Parathyroid adenoma (tissue), 2 donors: ENCODE measurements at regions not wholly inside any gene's neighbourhood (a gene's known extent, or its start where the extent isn't known, plus 50 kb on each side); places are given as distances from the start of the nearest gene placed in this dataset.

ENCODE experiments used
- H2AFZ ChIP-seq: fragments of 300-600 bp; sonication (generic); one replicate; pipeline ENCODE4 v1.7.0; 2017; ENCODE audit warnings: antibody characterized with exemption, mild to moderate bottlenecking
- H3K27ac ChIP-seq: fragments of 300-600 bp; sonication (generic); one replicate; pipeline ENCODE4 v1.7.0; 2017
- H3K27me3 ChIP-seq: fragments of 300-600 bp; sonication (generic); one replicate; pipeline ENCODE4 v1.7.0; 2017; ENCODE audit warnings: low read length; ENCODE audit not compliant: control insufficient read depth, insufficient read depth
- H3K36me3 ChIP-seq: fragments of 300-600 bp; sonication (generic); one replicate; pipeline ENCODE4 v1.7.0; 2017; ENCODE audit warnings: low read length; ENCODE audit not compliant: control insufficient read depth, insufficient read depth
- H3K4me1 ChIP-seq: fragments of 300-600 bp; sonication (generic); one replicate; pipeline ENCODE4 v1.7.0; 2017; ENCODE audit warnings: control low read depth
- H3K4me2 ChIP-seq: fragments of 300-600 bp; sonication (generic); one replicate; pipeline ENCODE4 v1.7.0; 2017; ENCODE audit warnings: low read length
- H3K4me3 ChIP-seq: fragments of 300-600 bp; sonication (generic); one replicate; pipeline ENCODE4 v1.7.0; 2017; ENCODE audit warnings: low read depth, low read length
- H3K79me2 ChIP-seq: fragments of 300-600 bp; sonication (generic); one replicate; pipeline ENCODE4 v1.7.0; 2017; ENCODE audit warnings: control low read depth
- H3K9ac ChIP-seq: fragments of 300-600 bp; sonication (generic); one replicate; pipeline ENCODE4 v1.7.0; 2017; ENCODE audit warnings: mild to moderate bottlenecking
- H3K9me3 ChIP-seq: fragments of 300-600 bp; sonication (generic); one replicate; pipeline ENCODE4 v1.7.0; 2017; ENCODE audit warnings: low read length; ENCODE audit not compliant: control insufficient read depth
- TF ChIP-seq, protein P1 (sequence below): fragments of 300-600 bp; sonication (generic); IDR thresholded peaks from one replicate; pipeline ENCODE4 v1.7.0; 2017; ENCODE audit warnings: antibody characterized with exemption, mild to moderate bottlenecking
- donor health status: primary hyperparathyroidism.

DNA sequence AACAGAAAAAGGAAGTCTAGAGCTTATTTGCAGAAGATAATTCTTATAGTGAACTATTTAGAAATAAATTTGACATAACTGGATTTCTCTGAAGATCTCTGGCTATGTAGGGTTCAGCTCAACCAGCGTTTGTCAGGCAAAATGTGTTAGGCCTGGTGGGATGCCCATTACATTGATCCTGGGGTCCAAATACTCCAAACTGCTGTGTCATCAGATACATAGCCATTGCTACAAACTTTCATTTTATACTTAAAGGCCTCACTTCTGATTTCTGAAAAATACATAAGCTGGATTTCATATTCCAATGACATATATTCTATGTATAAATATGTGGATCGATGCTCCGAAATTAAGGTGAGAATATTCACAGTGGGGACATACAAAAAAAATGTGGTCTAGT lies 1958.9 kb upstream of the TENM3 start:
- TF ChIP-seq, protein P1, sequence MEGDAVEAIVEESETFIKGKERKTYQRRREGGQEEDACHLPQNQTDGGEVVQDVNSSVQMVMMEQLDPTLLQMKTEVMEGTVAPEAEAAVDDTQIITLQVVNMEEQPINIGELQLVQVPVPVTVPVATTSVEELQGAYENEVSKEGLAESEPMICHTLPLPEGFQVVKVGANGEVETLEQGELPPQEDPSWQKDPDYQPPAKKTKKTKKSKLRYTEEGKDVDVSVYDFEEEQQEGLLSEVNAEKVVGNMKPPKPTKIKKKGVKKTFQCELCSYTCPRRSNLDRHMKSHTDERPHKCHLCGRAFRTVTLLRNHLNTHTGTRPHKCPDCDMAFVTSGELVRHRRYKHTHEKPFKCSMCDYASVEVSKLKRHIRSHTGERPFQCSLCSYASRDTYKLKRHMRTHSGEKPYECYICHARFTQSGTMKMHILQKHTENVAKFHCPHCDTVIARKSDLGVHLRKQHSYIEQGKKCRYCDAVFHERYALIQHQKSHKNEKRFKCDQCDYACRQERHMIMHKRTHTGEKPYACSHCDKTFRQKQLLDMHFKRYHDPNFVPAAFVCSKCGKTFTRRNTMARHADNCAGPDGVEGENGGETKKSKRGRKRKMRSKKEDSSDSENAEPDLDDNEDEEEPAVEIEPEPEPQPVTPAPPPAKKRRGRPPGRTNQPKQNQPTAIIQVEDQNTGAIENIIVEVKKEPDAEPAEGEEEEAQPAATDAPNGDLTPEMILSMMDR, result no peak
- Histone ChIP-seq H3K4me3 (no peak overlapping the region), H3K4me1 (no peaks in the 10 kb centered on the region), H3K4me2 (no peak overlapping the region), H2AFZ (no peak overlapping the region), H3K9me3 (no peaks in the 10 kb centered on the region), H3K79me2 (no peaks in the 10 kb centered on the region), H3K9ac (no peak overlapping the region), H3K27ac (no peak overlapping the region), H3K36me3 (no peaks in the 10 kb centered on the region), H3K27me3 (no peaks in the 10 kb centered on the region)

DNA sequence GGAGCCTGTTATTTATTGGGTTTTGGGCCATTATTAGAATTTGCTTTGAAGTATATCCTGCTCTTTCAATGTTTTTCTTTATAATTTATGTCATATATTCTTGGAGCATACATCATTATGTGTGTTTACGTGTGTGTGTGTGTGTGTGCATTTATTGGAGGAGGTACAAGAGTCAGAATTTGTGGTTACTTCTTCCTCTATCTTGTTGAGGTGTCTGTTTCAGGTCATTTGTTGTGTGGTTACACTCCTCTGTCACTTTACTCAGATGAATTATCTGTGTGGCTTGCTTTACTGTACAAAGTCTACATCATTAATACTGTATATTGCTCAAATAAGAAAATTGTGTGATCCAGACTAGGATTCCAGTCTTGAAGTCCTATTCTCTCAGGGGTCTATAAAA lies 1957.4 kb upstream of the TENM3 start:
- Histone ChIP-seq H3K9me3 (no peaks in the 10 kb centered on the region), H3K36me3 (no peaks in the 10 kb centered on the region), H3K9ac (no peak overlapping the region), H3K4me1 (no peaks in the 10 kb centered on the region), H3K27me3 (no peaks in the 10 kb centered on the region), H3K4me3 (no peak overlapping the region), H3K27ac (no peak overlapping the region), H2AFZ (no peak overlapping the region), H3K79me2 (no peaks in the 10 kb centered on the region), H3K4me2 (no peak overlapping the region)
- TF ChIP-seq, protein P1, result no peak

DNA sequence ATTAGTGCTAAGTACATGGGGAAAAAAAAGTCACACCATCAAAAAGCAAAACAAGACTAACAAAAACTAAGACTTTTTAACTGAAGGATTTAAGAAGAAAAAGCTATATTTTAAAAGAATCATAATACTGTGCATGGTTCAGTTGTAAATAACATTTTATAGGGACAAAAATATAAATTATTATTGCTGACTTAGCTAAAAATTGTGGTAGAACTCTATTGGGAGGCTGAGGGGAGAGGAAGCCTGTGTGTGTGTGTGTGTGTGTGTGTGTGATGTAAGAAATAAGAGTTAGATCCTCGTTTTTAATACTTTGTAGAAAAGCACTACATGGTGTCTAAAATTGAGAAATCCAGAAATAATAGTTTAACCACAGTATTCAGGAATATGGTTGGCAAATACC lies 1950.9 kb upstream of the TENM3 start:
- Histone ChIP-seq H2AFZ (no peak overlapping the region), H3K4me2 (no peak overlapping the region), H3K27ac (no peak overlapping the region), H3K79me2 (no peaks in the 10 kb centered on the region), H3K9me3 (no peaks in the 10 kb centered on the region), H3K9ac (no peak overlapping the region), H3K4me3 (no peak overlapping the region), H3K27me3 (no peaks in the 10 kb centered on the region), H3K4me1 (no peaks in the 10 kb centered on the region), H3K36me3 (no peaks in the 10 kb centered on the region)
- TF ChIP-seq, protein P1, result no peak

DNA sequence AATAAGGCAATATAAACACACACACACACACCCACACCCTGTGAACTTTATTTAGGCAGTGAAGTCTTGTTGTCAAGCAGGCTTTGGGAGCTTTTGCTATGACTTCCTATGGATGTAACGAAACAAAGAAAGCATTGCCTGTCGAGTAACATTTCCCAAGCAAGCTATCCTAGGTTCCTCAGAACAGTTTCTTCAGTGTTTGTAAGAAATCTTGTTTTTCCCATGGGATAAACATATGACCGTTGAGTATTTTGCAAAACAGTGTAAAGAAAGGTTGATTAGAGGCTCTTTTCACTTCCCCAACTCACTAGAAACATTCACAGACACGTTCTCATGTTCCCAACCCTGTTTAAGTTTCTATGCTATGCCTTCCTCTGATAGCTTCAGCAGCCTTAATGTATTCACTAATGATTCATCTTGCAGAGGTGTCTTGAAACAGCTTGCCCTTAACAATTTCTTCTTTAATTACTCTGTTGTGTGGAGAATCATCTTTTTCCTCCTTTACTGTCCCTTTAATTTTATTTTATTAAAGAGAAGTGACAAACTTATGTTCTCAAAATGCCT lies 1947.1 kb upstream of the TENM3 start:
- no peak overlapping the region for H3K9ac ChIP-seq
- H3K4me2 ChIP-seq, result no peak overlapping the region
- no peaks in the 10 kb centered on the region for H3K4me1 ChIP-seq
- H3K9me3 ChIP-seq, result no peaks in the 10 kb centered on the region
- H3K4me3 ChIP-seq, result no peak overlapping the region
- TF ChIP-seq, protein P1, result no peak
- H3K79me2 ChIP-seq, result no peaks in the 10 kb centered on the region
- H3K27ac ChIP-seq, result no peak overlapping the region
- no peaks in the 10 kb centered on the region for H3K36me3 ChIP-seq
- H2AFZ ChIP-seq, result no peak overlapping the region
- no peaks in the 10 kb centered on the region for H3K27me3 ChIP-seq

DNA sequence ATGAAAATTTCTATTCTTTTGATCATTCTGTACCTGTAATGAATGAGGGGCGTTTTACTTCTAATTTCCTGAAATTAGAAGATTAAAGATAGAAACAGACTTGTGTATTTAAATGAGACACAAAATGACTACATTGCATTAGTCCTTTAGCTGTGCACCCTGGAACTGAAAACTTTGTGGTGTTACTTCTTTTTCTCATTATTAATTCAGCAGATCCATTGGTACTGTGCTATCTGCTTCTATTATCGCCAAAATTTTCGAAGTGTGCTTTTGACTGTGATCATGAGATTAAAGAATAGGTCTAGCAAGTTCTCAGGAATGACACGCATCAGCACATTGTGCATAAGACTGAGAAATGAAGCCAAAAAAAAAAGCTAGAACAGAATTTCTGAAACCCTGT lies 1938.9 kb upstream of the TENM3 start:
- H3K27ac ChIP-seq, result no peak overlapping the region
- TF ChIP-seq, protein P1, result no peak
- no peaks in the 10 kb centered on the region for H3K4me1 ChIP-seq

More for the DNA sequence above, 1938.9 kb upstream of the TENM3 start:
- Histone ChIP-seq H3K79me2 (no peaks in the 10 kb centered on the region), H3K9me3 (no peaks in the 10 kb centered on the region), H2AFZ (no peak overlapping the region), H3K36me3 (no peaks in the 10 kb centered on the region), H3K27me3 (no peaks in the 10 kb centered on the region), H3K4me2 (no peak overlapping the region), H3K9ac (no peak overlapping the region), H3K4me3 (no peak overlapping the region)
